ENCODE measurements at regions not wholly inside any gene's neighbourhood (a gene's known extent, or its start where the extent isn't known, plus 50 kb on each side); places are given as distances from the start of the nearest gene placed in this dataset.

GRCh38 chr15:38074029-38074428 lies 139.6 kb downstream of the TMCO5A start:
- TF ChIP-seq CTCF (IDR thresholded peaks at IDR 0.05; ENCODE audit: insufficient read depth, low read length, poor library complexity, severe bottlenecking) (no peak), EZH2phosphoT487 (conservative IDR thresholded peaks at IDR 0.05; ENCODE audit: low read length) (no peak)
